Mesendoderm (in vitro differentiated cells): ENCODE measurements at regions not wholly inside any gene's neighbourhood (a gene's known extent, or its start where the extent isn't known, plus 50 kb on each side); places are given as distances from the start of the nearest gene placed in this dataset.

Source experiments
- DNase-seq: peaks from one replicate; pipeline ENCODE4 v3.0.0; 2013
- H2AK5ac ChIP-seq: 2 replicates; pipeline ENCODE4 v1.6.1; 2013; ENCODE audit warnings: low read length, inconsistent platforms
- H2BK120ac ChIP-seq: 2 replicates; pipeline ENCODE4 v1.6.1; 2013; ENCODE audit warnings: low read depth, mild to moderate bottlenecking, low read length, moderate library complexity, mixed read lengths
- H2BK15ac ChIP-seq: replicated peaks from 2 replicates; pipeline ENCODE4 v1.6.1; 2013; ENCODE audit warnings: low read depth, mild to moderate bottlenecking, moderate library complexity
- H2BK5ac ChIP-seq: 2 replicates; pipeline ENCODE4 v1.6.1; 2013; ENCODE audit warnings: low read length, inconsistent platforms
- H3K18ac ChIP-seq: 2 replicates; pipeline ENCODE4 v1.6.1; 2013; ENCODE audit warnings: mild to moderate bottlenecking, low read length, mixed read lengths
- H3K23ac ChIP-seq: one replicate; pipeline ENCODE4 v1.6.1; 2013; ENCODE audit warnings: low read length
- H3K27ac ChIP-seq: 2 replicates; pipeline ENCODE4 v1.5.1; 2013; ENCODE audit warnings: low read depth, mild to moderate bottlenecking, inconsistent platforms, low read length, moderate library complexity
- H3K27me3 ChIP-seq: 2 replicates; pipeline ENCODE4 v1.6.1; 2013; ENCODE audit warnings: low read length, control low read depth, mild to moderate bottlenecking, inconsistent platforms; ENCODE audit not compliant: insufficient read depth, poor library complexity
- H3K36me3 ChIP-seq: 2 replicates; pipeline ENCODE4 v1.6.1; 2013; ENCODE audit warnings: low read length, inconsistent platforms; ENCODE audit not compliant: control insufficient read depth, insufficient read depth
- H3K4ac ChIP-seq: one replicate; pipeline ENCODE4 v1.6.1; 2013; ENCODE audit warnings: low read depth, mild to moderate bottlenecking, low read length, moderate library complexity
- H3K4me1 ChIP-seq: 2 replicates; pipeline ENCODE4 v1.6.1; 2013; ENCODE audit warnings: low read depth, low read length, inconsistent platforms; ENCODE audit not compliant: control insufficient read depth
- H3K4me2 ChIP-seq: 2 replicates; pipeline ENCODE4 v1.6.1; 2013; ENCODE audit warnings: low read length
- H3K4me3 ChIP-seq: 2 replicates; pipeline ENCODE4 v1.5.1; 2013; ENCODE audit warnings: mild to moderate bottlenecking, low read length
- H3K56ac ChIP-seq: one replicate; pipeline ENCODE4 v1.6.1; 2013; ENCODE audit warnings: low read length
- H3K79me1 ChIP-seq: 2 replicates; pipeline ENCODE4 v1.6.1; 2013; ENCODE audit warnings: low read length, inconsistent platforms
- H3K79me2 ChIP-seq: 2 replicates; pipeline ENCODE4 v1.6.1; 2013; ENCODE audit warnings: mild to moderate bottlenecking, low read length; ENCODE audit not compliant: control insufficient read depth, insufficient read depth
- H3K9ac ChIP-seq: 2 replicates; pipeline ENCODE4 v1.6.1; 2013; ENCODE audit warnings: low read length, inconsistent platforms
- H4K5ac ChIP-seq: one replicate; pipeline ENCODE4 v1.6.1; 2013; ENCODE audit warnings: low read length
- H4K8ac ChIP-seq: one replicate; pipeline ENCODE4 v1.6.1; 2013; ENCODE audit warnings: low read depth, mild to moderate bottlenecking, control low read depth, low read length, moderate library complexity
- WGBS: extraction: QIAGEN DNeasy Blood & Tissue Kit; methylation state at CpG from one replicate; pipeline ENCODE4 v1.1.7; 2013; ENCODE audit warnings: low lambda C conversion rate, missing lambda C conversion rate; ENCODE audit not compliant: insufficient coverage; ENCODE audit errors: extremely low coverage; 5-methylcytosine and 5-hydroxymethylcytosine counted together

DNA sequence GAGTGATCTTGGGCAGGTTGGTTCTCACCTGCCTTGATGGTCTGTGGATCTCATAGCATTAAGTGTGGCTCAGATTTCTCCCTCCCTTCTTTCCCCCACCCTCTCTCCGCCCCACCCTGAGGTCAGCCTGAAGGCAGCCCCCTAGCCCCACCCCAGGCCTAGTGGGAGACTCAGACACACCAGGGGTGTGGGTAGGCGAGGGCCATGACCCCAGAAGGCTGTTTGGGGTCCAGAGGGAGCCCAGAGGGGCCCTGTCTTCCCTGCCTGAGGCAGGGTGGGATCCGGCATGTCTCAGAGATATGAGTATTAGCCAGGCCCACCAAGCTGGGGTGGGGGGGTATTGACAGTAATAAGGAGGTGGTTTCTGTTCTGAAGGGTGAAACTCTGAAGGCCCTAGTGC is 160.5 kb downstream of the GLI2 start:
- Histone ChIP-seq H3K79me2 (no peaks in the 10 kb centered on the region), H2BK15ac (no peak overlapping the region), H3K27me3 (no peaks in the 10 kb centered on the region), H4K5ac (no peak overlapping the region), H2BK5ac (no peak overlapping the region), H3K4me2 (no peak overlapping the region), H3K4ac (no peak overlapping the region), H3K79me1 (peaks cover 4% of the 10 kb centered on the region), H3K23ac (no peak overlapping the region), H4K8ac (no peak overlapping the region), H3K4me1 (peaks cover 8% of the 10 kb centered on the region), H3K4me3 (no peak overlapping the region), H3K27ac (no peak overlapping the region), H3K9ac (no peak overlapping the region), H3K36me3 (no peaks in the 10 kb centered on the region), H3K18ac (no peak overlapping the region), H2AK5ac (no peak overlapping the region), H3K56ac (no peak overlapping the region), H2BK120ac (no peak overlapping the region)
- WGBS = no CpG with 5 or more reads among the region's 3 CpGs
- no peak for DNase-seq

DNA sequence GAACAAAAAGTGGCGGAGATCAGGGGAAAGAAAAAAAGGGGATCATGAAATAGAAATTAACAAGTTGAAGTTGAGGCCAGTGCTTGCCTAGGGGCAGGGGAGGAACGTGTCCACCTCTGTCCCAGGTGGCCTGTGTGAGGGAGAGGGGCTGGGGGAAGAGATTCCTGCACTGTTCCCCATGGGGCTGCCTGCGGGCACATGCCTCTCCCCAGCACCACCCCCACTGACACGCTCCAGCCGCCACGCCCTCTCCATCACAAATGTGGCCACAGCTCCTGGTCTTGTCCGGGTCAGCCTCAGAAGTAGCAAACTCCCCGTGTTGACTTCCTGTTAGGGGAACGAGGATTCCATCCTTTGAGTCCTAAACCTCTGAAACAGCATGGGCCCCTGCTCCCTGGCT is 161.2 kb downstream of the GLI2 start:
- Histone ChIP-seq H3K79me1 (peaks cover 4% of the 10 kb centered on the region), H3K9ac (no peak overlapping the region), H3K23ac (no peak overlapping the region), H3K36me3 (no peaks in the 10 kb centered on the region), H3K18ac (no peak overlapping the region), H3K27ac (no peak overlapping the region), H3K4me1 (peaks cover 8% of the 10 kb centered on the region), H3K56ac (no peak overlapping the region), H3K4ac (no peak overlapping the region), H2AK5ac (no peak overlapping the region), H3K27me3 (no peaks in the 10 kb centered on the region), H4K8ac (no peak overlapping the region), H3K4me2 (no peak overlapping the region), H3K4me3 (no peak overlapping the region), H2BK120ac (no peak overlapping the region), H2BK15ac (no peak overlapping the region), H4K5ac (no peak overlapping the region), H2BK5ac (no peak overlapping the region), H3K79me2 (no peaks in the 10 kb centered on the region)
- no peak for DNase-seq
- no CpG with 5 or more reads among the region's 9 CpGs for WGBS

DNA sequence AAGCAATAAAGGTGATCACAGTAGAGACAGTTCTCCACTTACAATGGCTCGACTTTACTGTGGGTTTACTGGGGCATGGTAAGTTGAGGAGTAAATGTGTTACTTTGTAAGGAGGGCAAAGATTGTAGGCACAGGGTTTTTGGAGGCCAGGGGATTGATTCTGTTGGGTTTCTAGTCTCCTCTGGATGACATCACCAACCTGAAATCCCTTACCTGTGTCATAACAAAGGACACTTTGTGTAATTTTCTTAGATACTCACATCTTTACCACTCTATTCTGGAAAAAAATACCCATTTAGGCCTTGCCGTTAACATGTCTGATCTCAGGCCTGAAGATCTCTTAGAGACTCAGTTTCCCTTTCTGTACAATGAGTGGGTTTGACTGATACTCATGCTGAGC is 161.7 kb downstream of the GLI2 start:
- Histone ChIP-seq H3K4ac (no peak overlapping the region), H3K18ac (no peak overlapping the region), H3K4me3 (no peak overlapping the region), H2BK15ac (no peak overlapping the region), H3K56ac (no peak overlapping the region), H3K4me2 (no peak overlapping the region), H4K8ac (no peak overlapping the region), H3K27ac (no peak overlapping the region), H3K79me1 (peaks cover 4% of the 10 kb centered on the region), H3K4me1 (peaks cover 8% of the 10 kb centered on the region), H4K5ac (no peak overlapping the region), H3K9ac (no peak overlapping the region), H3K23ac (no peak overlapping the region), H3K36me3 (no peaks in the 10 kb centered on the region), H3K79me2 (no peaks in the 10 kb centered on the region), H2BK120ac (no peak overlapping the region), H2BK5ac (no peak overlapping the region), H2AK5ac (no peak overlapping the region), H3K27me3 (no peaks in the 10 kb centered on the region)
- DNase-seq = no peak
- no CpG with 5 or more reads among the region's 2 CpGs for WGBS

DNA sequence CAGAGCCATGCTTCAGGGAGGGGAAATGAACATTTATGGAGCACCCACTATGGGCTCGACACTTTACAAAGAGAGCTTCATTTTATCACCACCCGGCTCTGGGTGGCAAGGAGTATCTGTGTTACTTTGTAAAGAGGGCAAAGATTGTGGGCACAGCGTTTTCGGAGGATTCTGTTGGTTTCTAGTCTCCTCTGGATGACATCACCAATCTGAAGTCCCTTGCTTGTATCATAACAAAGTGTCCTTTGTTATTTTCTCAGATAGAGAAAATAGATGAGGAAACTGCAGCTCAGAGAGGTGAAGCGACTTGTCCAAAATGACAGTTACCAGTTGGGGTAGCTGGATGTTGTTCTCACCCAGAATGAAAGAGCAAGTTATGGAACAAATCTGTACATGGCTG is 162.8 kb downstream of the GLI2 start:
- Histone ChIP-seq H3K18ac (no peak overlapping the region), H3K79me2 (no peaks in the 10 kb centered on the region), H3K23ac (no peak overlapping the region), H3K4ac (no peak overlapping the region), H4K5ac (no peak overlapping the region), H2BK5ac (no peak overlapping the region), H2BK15ac (no peak overlapping the region), H4K8ac (no peak overlapping the region), H2BK120ac (no peak overlapping the region), H3K56ac (no peak overlapping the region), H3K4me3 (no peak overlapping the region), H3K4me2 (no peak overlapping the region), H3K27me3 (no peaks in the 10 kb centered on the region), H3K36me3 (no peaks in the 10 kb centered on the region), H3K9ac (no peak overlapping the region), H3K79me1 (peaks cover 3% of the 10 kb centered on the region), H3K27ac (no peak overlapping the region), H2AK5ac (no peak overlapping the region), H3K4me1 (peaks cover 2% of the 10 kb centered on the region)
- WGBS = no CpG with 5 or more reads among the region's 5 CpGs
- DNase-seq = no peak

DNA sequence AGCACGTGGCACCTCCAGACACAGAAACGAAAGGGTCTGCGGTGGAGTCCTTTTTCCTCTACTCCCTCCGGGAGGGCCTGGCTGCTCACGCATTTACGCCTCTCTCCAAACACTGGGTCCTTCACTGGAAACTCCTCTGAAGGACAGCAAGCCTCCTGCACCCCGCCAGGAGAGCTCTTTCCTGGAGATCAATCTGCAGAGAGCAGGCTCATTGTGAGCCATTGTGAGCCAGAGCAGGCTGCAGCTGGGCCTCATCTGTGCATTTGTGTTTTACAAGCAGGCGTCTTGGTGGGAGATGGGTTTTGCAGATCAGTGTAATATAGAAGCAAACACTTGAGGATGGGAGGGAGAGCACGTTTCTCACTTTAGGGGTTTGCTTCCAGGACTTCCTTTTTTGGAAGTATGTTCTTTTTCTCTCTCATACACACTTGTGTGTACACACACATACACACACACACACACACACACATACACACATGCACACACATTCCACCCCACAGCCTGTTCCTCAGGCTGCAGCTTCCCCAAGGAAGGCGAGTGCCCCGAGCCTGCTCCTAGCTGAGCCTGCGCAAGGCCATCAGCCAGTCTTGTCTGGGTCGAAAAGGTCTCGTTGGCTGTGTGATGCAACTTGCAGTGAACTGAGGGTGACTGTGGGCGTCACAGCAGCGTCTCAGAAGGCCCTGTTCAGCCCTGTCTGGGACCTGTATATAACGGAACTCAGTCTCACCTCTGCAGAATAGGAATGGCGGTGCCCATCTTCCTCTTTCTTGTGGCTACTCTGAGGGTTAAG is 163.5 kb downstream of the GLI2 start:
- Histone ChIP-seq H3K4me2 (no peak overlapping the region), H3K18ac (no peak overlapping the region), H2BK5ac (no peak overlapping the region), H4K5ac (no peak overlapping the region), H2BK120ac (no peak overlapping the region), H3K4me3 (no peak overlapping the region), H3K27ac (no peak overlapping the region), H3K4me1 (no peaks in the 10 kb centered on the region), H3K27me3 (no peaks in the 10 kb centered on the region), H3K79me1 (peaks cover 3% of the 10 kb centered on the region), H3K23ac (no peak overlapping the region), H2AK5ac (no peak overlapping the region), H3K4ac (no peak overlapping the region), H4K8ac (no peak overlapping the region), H3K56ac (no peak overlapping the region), H2BK15ac (no peak overlapping the region), H3K36me3 (no peaks in the 10 kb centered on the region), H3K9ac (no peak overlapping the region), H3K79me2 (no peaks in the 10 kb centered on the region)
- WGBS = no CpG with 5 or more reads among the region's 18 CpGs
- DNase-seq = no peak

DNA sequence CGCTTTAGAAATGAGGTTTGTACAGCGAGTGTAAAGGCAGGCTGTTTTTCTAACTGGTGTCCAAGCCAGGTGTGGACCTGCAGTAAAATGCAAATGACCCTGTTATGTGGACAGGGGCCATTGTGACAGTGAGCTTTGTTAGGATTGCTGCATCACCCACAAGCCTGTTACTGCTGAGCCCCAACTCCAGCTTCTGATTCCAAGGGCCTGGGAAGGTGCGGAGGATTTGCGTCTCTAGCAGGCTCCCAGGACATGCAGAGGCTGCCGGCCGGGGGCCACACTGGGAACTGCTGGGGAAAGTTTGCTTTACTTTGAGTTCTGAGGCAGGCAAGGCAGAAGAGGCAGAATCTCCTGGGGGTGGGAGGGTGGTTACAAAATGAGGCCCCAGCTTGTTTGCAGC is 164.1 kb downstream of the GLI2 start:
- no peak overlapping the region for H3K4me2 ChIP-seq
- no peak overlapping the region for H3K27ac ChIP-seq

More for the DNA sequence above, 164.1 kb downstream of the GLI2 start:
- no peak overlapping the region for H3K4ac ChIP-seq
- H2BK5ac ChIP-seq = no peak overlapping the region
- no peak overlapping the region for H3K18ac ChIP-seq
- H3K79me2 ChIP-seq = no peaks in the 10 kb centered on the region
- H3K27me3 ChIP-seq = no peaks in the 10 kb centered on the region
- H3K9ac ChIP-seq = no peak overlapping the region
- no peak overlapping the region for H4K5ac ChIP-seq
- H3K56ac ChIP-seq = no peak overlapping the region
- no peak overlapping the region for H3K23ac ChIP-seq
- H3K79me1 ChIP-seq = peaks cover 3% of the 10 kb centered on the region
- H3K36me3 ChIP-seq = no peaks in the 10 kb centered on the region
- H3K4me3 ChIP-seq = no peak overlapping the region
- no peak overlapping the region for H2AK5ac ChIP-seq
- no peaks in the 10 kb centered on the region for H3K4me1 ChIP-seq
- WGBS = no CpG with 5 or more reads among the region's 6 CpGs
- DNase-seq = peak; percentile 25
- H2BK15ac ChIP-seq = no peak overlapping the region
- H2BK120ac ChIP-seq = no peak overlapping the region
- H4K8ac ChIP-seq = no peak overlapping the region
